Mucosa of descending colon (tissue), 3 donors: ENCODE measurements at regions not wholly inside any gene's neighbourhood (a gene's known extent, or its start where the extent isn't known, plus 50 kb on each side); places are given as distances from the start of the nearest gene placed in this dataset.

ENCODE experiments used
- ATAC-seq: fragments of 200-7000 bp; cut with Tn5 transposase; one replicate; pipeline ENCODE4 v1.9.1; 2020; ENCODE audit warnings: mild to moderate bottlenecking, moderate library complexity
- DNase-seq, 3 donors: peaks; one replicate each; pipeline ENCODE4 v3.0.0-alpha.2; 2020
- H3K36me3 ChIP-seq: fragments of 200-600 bp; one replicate; pipeline ENCODE4 v1.8.0; 2021; ENCODE audit warnings: low read depth, mild to moderate bottlenecking
- H3K4me1 ChIP-seq: fragments of 200-600 bp; one replicate; pipeline ENCODE4 v1.8.0; 2021; ENCODE audit warnings: low read depth, mild to moderate bottlenecking
- H3K4me3 ChIP-seq: fragments of 200-600 bp; one replicate; pipeline ENCODE4 v1.8.0; 2021; ENCODE audit warnings: mild to moderate bottlenecking
- H3K9me3 ChIP-seq: fragments of 200-600 bp; one replicate; pipeline ENCODE4 v1.8.0; 2021; ENCODE audit warnings: mild to moderate bottlenecking
- CTCF ChIP-seq: fragments of 200-600 bp; IDR thresholded peaks from one replicate; pipeline ENCODE4 v1.8.0; 2022; ENCODE audit warnings: antibody characterized with exemption, mild to moderate bottlenecking
- intact Hi-C, 2 donors: fragments of 100-400 bp; cut with DNase I in 1 of 2; cut with micrococcal nuclease in 1 of 2; formaldehyde crosslinking; loops; one replicate each; pipeline versions ENCODE4 v1.11.0 to v1.11.1; 2022; cut with DNase I, micrococcal nuclease
- donor health status: DM: no; HTN: no; CAD: no; lungs with moderate emphysema.
- donor health status: DM: no; HTN: no; CAD: no.
- donor health status: DM: no; HTN: yes; CAD: no.

- intact Hi-C loops: no loop called here
- H3K9me3 ChIP-seq: no peaks in the 10 kb centered on the region
- no peak for TF ChIP-seq CTCF
- no peak for DNase-seq
- no peak overlapping the region for H3K4me3 ChIP-seq
- no peaks in the 10 kb centered on the region for H3K36me3 ChIP-seq
- no peak for ATAC-seq
- H3K4me1 ChIP-seq: no peaks in the 10 kb centered on the region
Observed at GRCh38 chr11:101810546-101810945, 104.3 kb upstream of the CEP126 start.

- no peaks in the 10 kb centered on the region for H3K9me3 ChIP-seq
- intact Hi-C loops: no loop called here
- ATAC-seq: no peak
- H3K4me3 ChIP-seq: no peak overlapping the region
- no peaks in the 10 kb centered on the region for H3K36me3 ChIP-seq
- DNase-seq: no peak
- H3K4me1 ChIP-seq: no peaks in the 10 kb centered on the region
- TF ChIP-seq CTCF: no peak
Observed at GRCh38 chr11:101807531-101807930, 107.3 kb upstream of the CEP126 start.

GRCh38 chr11:101803651-101804050 is 111.2 kb upstream of the CEP126 start:
- intact Hi-C loops: no loop called here
- DNase-seq (no peak), ATAC-seq (no peak)
- H3K36me3 ChIP-seq: no peaks in the 10 kb centered on the region
- H3K4me3 ChIP-seq: no peak overlapping the region
- no peaks in the 10 kb centered on the region for H3K9me3 ChIP-seq
- no peak for TF ChIP-seq CTCF
- no peaks in the 10 kb centered on the region for H3K4me1 ChIP-seq

- Histone ChIP-seq H3K4me1 (no peaks in the 10 kb centered on the region), H3K36me3 (no peaks in the 10 kb centered on the region), H3K9me3 (no peaks in the 10 kb centered on the region), H3K4me3 (no peak overlapping the region)
- peak in 1 of 3 donors; percentile 2 for DNase-seq
- intact Hi-C loops: no loop called here
- TF ChIP-seq CTCF: no peak
- ATAC-seq: no peak
Observed at GRCh38 chr11:101797335-101797734, 117.5 kb upstream of the CEP126 start.

GRCh38 chr11:101792814-101793213 is 122.0 kb upstream of the CEP126 start:
- intact Hi-C loops: no loop called here
- no peak for TF ChIP-seq CTCF
- Histone ChIP-seq H3K4me3 (no peak overlapping the region), H3K36me3 (no peaks in the 10 kb centered on the region), H3K9me3 (no peaks in the 10 kb centered on the region), H3K4me1 (no peaks in the 10 kb centered on the region)
- ATAC-seq (no peak), DNase-seq (no peak)

- no peaks in the 10 kb centered on the region for H3K9me3 ChIP-seq
- H3K4me3 ChIP-seq: no peak overlapping the region
- H3K36me3 ChIP-seq: no peaks in the 10 kb centered on the region
- H3K4me1 ChIP-seq: no peaks in the 10 kb centered on the region
- intact Hi-C loops: no loop called here
- no peak for DNase-seq
- no peak for TF ChIP-seq CTCF
- ATAC-seq: no peak
Observed at GRCh38 chr11:101786916-101787315, 127.9 kb upstream of the CEP126 start.
